ENCODE measurements at regions not wholly inside any gene's neighbourhood (a gene's known extent, or its start where the extent isn't known, plus 50 kb on each side); places are given as distances from the start of the nearest gene placed in this dataset.

GRCh38 chr4:85132570-85132969 lies 166.1 kb upstream of the WDFY3 start:
- no peak for TF ChIP-seq CTCF (IDR thresholded peaks at IDR 0.05)
- no peak for TF ChIP-seq POLR2A (IDR thresholded peaks at IDR 0.05)
